ENCODE measurements at regions not wholly inside any gene's neighbourhood (a gene's known extent, or its start where the extent isn't known, plus 50 kb on each side); places are given as distances from the start of the nearest gene placed in this dataset.

DNA sequence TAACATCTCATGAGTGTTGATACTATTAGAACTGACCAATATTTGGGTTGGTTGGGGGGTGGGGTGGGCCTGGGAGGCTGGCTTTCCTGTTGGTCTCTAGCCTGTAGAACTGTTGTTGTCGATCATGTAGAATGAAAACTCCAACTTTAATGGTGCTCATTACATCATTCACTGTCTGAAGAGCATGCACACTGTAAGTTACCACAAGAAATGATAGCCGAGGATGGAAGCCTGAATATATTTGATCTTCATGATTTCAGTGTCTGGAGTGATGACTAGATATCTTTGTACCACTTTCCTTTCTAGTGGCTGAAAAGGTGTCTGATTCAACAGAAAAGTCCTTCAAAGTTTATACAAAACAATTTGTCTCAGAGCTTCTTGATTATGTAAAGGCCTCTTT lies 123.6 kb downstream of the XCL2 start:
- TF ChIP-seq, protein P1, sequence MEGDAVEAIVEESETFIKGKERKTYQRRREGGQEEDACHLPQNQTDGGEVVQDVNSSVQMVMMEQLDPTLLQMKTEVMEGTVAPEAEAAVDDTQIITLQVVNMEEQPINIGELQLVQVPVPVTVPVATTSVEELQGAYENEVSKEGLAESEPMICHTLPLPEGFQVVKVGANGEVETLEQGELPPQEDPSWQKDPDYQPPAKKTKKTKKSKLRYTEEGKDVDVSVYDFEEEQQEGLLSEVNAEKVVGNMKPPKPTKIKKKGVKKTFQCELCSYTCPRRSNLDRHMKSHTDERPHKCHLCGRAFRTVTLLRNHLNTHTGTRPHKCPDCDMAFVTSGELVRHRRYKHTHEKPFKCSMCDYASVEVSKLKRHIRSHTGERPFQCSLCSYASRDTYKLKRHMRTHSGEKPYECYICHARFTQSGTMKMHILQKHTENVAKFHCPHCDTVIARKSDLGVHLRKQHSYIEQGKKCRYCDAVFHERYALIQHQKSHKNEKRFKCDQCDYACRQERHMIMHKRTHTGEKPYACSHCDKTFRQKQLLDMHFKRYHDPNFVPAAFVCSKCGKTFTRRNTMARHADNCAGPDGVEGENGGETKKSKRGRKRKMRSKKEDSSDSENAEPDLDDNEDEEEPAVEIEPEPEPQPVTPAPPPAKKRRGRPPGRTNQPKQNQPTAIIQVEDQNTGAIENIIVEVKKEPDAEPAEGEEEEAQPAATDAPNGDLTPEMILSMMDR (IDR thresholded peaks at IDR 0.05; ENCODE audit: unreplicated experiment): no peak
- CTCF ChIA-PET: no interaction called here
- no peaks in the 10 kb centered on the region for H3K9me3 Mint-ChIP-seq (ENCODE audit: unreplicated experiment)
- BruUV-seq (replicated peaks): no TSS peak
- no peak overlapping the region for H3K4me3 Mint-ChIP-seq (ENCODE audit: unreplicated experiment)
- H3K27me3 Mint-ChIP-seq (ENCODE audit: insufficient read depth, unreplicated experiment): peaks cover 9% of the 10 kb centered on the region
- H3K27ac Mint-ChIP-seq (ENCODE audit: low read depth, unreplicated experiment): no peak overlapping the region
- POLR2A ChIA-PET: no interaction called here
- H3K36me3 Mint-ChIP-seq (ENCODE audit: insufficient read depth, unreplicated experiment): peaks cover 5% of the 10 kb centered on the region
- intact Hi-C loops (cut with micrococcal nuclease): no loop called here
- DNase-seq (ENCODE audit: unreplicated experiment): no peak
- H3K4me1 Mint-ChIP-seq (ENCODE audit: insufficient read depth, unreplicated experiment): no peaks in the 10 kb centered on the region

DNA sequence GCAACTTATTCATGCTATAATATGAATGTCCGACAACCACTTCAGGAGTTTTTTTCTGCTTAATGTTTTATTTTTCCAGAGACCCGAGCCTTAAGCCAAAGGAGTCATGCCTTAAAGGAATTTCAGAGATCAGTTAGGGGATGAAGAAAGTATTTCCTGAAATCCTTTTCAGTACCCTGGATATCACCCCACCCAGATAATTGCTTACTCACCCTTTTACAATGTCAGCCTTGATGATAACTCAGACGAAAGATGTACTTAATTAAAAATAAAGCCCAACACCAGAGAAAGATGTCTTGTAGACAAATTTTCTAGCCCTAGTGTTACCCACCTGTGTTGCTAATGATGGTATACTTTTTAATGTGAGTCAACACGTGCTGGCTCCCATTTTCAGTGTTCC lies 124.1 kb downstream of the XCL2 start:
- intact Hi-C loops (cut with micrococcal nuclease): no loop called here
- H3K36me3 Mint-ChIP-seq (ENCODE audit: insufficient read depth, unreplicated experiment): peaks cover 5% of the 10 kb centered on the region
- H3K27me3 Mint-ChIP-seq (ENCODE audit: insufficient read depth, unreplicated experiment): peaks cover 9% of the 10 kb centered on the region
- no peaks in the 10 kb centered on the region for H3K9me3 Mint-ChIP-seq (ENCODE audit: unreplicated experiment)
- H3K4me1 Mint-ChIP-seq (ENCODE audit: insufficient read depth, unreplicated experiment): no peaks in the 10 kb centered on the region
- H3K4me3 Mint-ChIP-seq (ENCODE audit: unreplicated experiment): no peak overlapping the region
- DNase-seq (ENCODE audit: unreplicated experiment): no peak
- no TSS peak for BruUV-seq (replicated peaks)
- no peak overlapping the region for H3K27ac Mint-ChIP-seq (ENCODE audit: low read depth, unreplicated experiment)
- ChIA-PET CTCF (no interaction called here), POLR2A (no interaction called here)
- TF ChIP-seq, protein P1 (IDR thresholded peaks at IDR 0.05; ENCODE audit: unreplicated experiment): no peak

DNA sequence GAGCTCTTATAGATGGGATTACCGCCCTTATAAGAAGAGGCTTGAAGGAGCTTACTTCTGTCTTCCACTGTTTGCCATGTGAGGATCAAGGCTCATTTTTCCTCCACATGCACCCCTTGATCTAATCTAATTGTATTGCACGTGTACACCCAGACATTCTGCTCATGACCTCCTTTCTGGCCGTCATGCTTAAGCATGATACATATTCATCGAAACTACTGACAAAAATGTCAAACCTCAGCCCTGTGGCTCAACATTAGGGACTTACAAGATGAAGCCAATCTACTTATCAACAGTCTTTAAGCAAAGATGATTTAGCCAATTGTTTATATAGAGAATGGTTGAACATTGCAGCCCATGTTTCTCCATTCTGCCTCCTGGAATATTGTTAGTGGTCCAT lies 127.6 kb downstream of the XCL2 start:
- BruUV-seq (replicated peaks): no TSS peak

DNA sequence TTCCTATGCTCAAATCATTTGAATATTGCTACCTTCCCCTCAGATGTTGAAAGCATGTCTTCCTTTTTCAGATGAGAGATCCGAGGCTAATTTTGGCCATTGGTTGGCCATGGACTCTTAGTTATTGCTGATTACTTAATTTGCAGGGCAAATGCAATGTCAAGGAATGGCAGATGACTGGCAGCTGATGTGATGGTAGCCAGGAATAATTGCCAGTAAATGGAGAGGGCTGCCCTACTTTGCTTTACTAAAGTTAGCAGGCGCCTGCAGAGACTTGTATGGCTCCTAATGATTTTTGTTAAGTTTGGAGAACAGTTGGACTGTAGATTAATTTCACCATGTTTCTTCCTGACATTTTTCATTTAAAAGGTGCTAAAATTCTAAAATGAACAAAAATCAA lies 128.9 kb downstream of the XCL2 start:
- POLR2A ChIA-PET: interaction anchor here (0.7 to 0.8 kb wide), 2 partner anchors 15 to 84 kb away, joined by 3 to 5 read pairs; no protein-coding TSS in a partner anchor
- Mint-ChIP-seq H3K4me3 (ENCODE audit: unreplicated experiment) (no peak overlapping the region), H3K36me3 (ENCODE audit: insufficient read depth, unreplicated experiment) (no peaks in the 10 kb centered on the region), H3K4me1 (ENCODE audit: insufficient read depth, unreplicated experiment) (no peaks in the 10 kb centered on the region), H3K27ac (ENCODE audit: low read depth, unreplicated experiment) (no peak overlapping the region), H3K27me3 (ENCODE audit: insufficient read depth, unreplicated experiment) (no peaks in the 10 kb centered on the region), H3K9me3 (ENCODE audit: unreplicated experiment) (no peaks in the 10 kb centered on the region)
- no TSS peak for BruUV-seq (replicated peaks)
- CTCF ChIA-PET: interaction anchor here (1.6 kb wide), 1 partner anchor 72 kb away, joined by 4 read pairs; no protein-coding TSS in a partner anchor
- DNase-seq (ENCODE audit: unreplicated experiment): no peak
- intact Hi-C loops (cut with micrococcal nuclease): no loop called here
- TF ChIP-seq, protein P1 (IDR thresholded peaks at IDR 0.05; ENCODE audit: unreplicated experiment): no peak

More for the DNA sequence above, 127.6 kb downstream of the XCL2 start:
- no peaks in the 10 kb centered on the region for H3K27me3 Mint-ChIP-seq (ENCODE audit: insufficient read depth, unreplicated experiment)
- intact Hi-C loops (cut with micrococcal nuclease): no loop called here
- H3K9me3 Mint-ChIP-seq (ENCODE audit: unreplicated experiment): no peaks in the 10 kb centered on the region
- H3K4me3 Mint-ChIP-seq (ENCODE audit: unreplicated experiment): no peak overlapping the region
- no peak for DNase-seq (ENCODE audit: unreplicated experiment)
- CTCF ChIA-PET: interaction anchor here (0.9 to 1.6 kb wide), 2 partner anchors 41 to 74 kb away, joined by 3 to 4 read pairs; no protein-coding TSS in a partner anchor
- no peaks in the 10 kb centered on the region for H3K4me1 Mint-ChIP-seq (ENCODE audit: insufficient read depth, unreplicated experiment)
- POLR2A ChIA-PET: no interaction called here
- no peak overlapping the region for H3K27ac Mint-ChIP-seq (ENCODE audit: low read depth, unreplicated experiment)
- TF ChIP-seq, protein P1 (IDR thresholded peaks at IDR 0.05; ENCODE audit: unreplicated experiment): no peak
- no peaks in the 10 kb centered on the region for H3K36me3 Mint-ChIP-seq (ENCODE audit: insufficient read depth, unreplicated experiment)

Data from MCF 10A (cell line).